Nephron progenitor cell (in vitro differentiated cells): ENCODE measurements at regions not wholly inside any gene's neighbourhood (a gene's known extent, or its start where the extent isn't known, plus 50 kb on each side); places are given as distances from the start of the nearest gene placed in this dataset.
A peak's percentile ranks its signal among the peaks of the same experiment; 100 is the strongest.

ENCODE experiments used
- DNase-seq: peaks from one replicate; pipeline ENCODE4 v3.0.0; 2021
- H3K27ac Mint-ChIP-seq: 2 replicates; pipeline ENCODE4 v1.8.0; 2021; ENCODE audit warnings: mild to moderate bottlenecking, moderate library complexity, mixed read lengths
- H3K27me3 Mint-ChIP-seq: 2 replicates; pipeline ENCODE4 v1.8.0; 2021; ENCODE audit warnings: mild to moderate bottlenecking, low read depth, mixed read lengths; ENCODE audit not compliant: poor library complexity
- H3K36me3 Mint-ChIP-seq: 2 replicates; pipeline ENCODE4 v1.8.0; 2021; ENCODE audit warnings: low read depth, mixed read lengths
- H3K4me1 Mint-ChIP-seq: 2 replicates; pipeline ENCODE4 v1.8.0; 2021; ENCODE audit warnings: mixed read lengths
- H3K4me3 Mint-ChIP-seq: 2 replicates; pipeline ENCODE4 v1.8.0; 2021; ENCODE audit warnings: mild to moderate bottlenecking, moderate library complexity, mixed read lengths
- H3K9me3 Mint-ChIP-seq: 2 replicates; pipeline ENCODE4 v1.8.0; 2021; ENCODE audit warnings: mild to moderate bottlenecking, moderate library complexity, mixed read lengths
- TF ChIP-seq, protein P1 (sequence below): fragments of 200-600 bp; sonication (generic); IDR thresholded peaks from 2 replicates; pipeline ENCODE4 v1.5.0; 2021; ENCODE audit warnings: antibody characterized with exemption

DNA sequence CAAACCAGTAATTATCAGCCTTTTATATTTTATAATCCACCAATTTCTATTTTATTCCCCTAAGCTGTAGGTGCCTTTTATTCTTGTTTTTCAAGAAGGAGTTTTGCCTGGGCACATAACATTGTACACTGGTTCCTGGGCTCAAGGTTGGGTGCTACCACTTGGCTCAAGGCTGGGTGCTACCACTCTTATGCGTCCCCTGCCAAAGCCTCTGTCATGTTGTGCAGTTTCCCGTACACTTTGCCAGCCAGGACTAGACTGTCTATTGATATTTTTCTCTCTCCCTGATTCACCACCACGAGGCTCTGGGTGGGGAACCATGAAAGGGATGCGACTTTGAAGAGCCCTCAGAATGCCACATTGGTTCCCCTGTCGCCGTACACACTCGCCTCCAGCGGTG lies 52.5 kb upstream of the VASH1 start:
- TF ChIP-seq, protein P1, sequence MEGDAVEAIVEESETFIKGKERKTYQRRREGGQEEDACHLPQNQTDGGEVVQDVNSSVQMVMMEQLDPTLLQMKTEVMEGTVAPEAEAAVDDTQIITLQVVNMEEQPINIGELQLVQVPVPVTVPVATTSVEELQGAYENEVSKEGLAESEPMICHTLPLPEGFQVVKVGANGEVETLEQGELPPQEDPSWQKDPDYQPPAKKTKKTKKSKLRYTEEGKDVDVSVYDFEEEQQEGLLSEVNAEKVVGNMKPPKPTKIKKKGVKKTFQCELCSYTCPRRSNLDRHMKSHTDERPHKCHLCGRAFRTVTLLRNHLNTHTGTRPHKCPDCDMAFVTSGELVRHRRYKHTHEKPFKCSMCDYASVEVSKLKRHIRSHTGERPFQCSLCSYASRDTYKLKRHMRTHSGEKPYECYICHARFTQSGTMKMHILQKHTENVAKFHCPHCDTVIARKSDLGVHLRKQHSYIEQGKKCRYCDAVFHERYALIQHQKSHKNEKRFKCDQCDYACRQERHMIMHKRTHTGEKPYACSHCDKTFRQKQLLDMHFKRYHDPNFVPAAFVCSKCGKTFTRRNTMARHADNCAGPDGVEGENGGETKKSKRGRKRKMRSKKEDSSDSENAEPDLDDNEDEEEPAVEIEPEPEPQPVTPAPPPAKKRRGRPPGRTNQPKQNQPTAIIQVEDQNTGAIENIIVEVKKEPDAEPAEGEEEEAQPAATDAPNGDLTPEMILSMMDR: no peak
- Mint-ChIP-seq H3K9me3 (no peaks in the 10 kb centered on the region), H3K4me1 (peaks cover 14% of the 10 kb centered on the region)

DNA sequence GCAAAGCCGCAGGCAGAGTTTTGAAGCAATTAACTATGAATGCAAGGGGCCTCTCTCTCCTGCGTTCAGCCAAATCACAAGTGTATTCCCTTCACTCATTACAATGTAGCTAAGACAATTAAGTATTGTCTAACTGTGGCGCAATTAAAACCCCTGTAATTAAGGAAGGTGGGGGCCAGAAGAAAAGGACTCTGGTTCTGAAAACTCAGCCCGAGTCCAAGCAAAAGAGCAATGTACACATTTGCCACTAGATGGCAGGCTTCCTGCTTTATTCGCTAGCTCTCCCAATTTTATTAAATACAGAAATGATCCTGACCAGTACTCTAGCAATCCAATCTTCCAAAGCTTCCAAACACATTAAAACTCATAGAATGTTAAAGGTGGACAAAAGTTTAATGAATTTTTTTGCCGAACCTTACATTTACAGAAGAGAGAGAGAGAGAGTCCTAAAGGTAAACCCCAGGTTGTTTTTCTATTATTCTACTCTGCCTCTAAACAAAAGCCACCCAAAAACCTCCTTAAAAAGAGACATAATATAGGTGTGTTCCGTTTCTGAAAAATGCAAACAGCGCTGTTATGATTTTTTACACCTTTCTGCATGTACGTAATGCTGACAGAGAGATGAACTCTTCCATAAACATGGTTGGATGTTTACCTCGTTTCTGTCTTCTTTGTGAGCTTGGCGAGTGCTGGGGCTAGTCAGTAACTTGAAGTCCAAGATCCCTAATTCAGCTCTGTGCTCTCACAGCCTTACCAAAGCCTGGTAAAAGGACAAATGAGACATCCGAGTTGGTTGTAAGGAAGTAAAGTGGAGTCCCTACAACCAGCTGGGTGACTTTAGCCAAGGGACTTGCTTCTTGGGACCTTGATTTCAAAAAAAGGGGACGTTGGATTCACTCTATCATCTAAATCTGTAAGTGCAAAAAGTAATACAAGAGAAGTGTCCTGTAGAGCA lies 50.9 kb upstream of the VASH1 start:
- no peaks in the 10 kb centered on the region for H3K27me3 Mint-ChIP-seq
- no peak overlapping the region for H3K4me3 Mint-ChIP-seq
- H3K9me3 Mint-ChIP-seq: peaks cover 3% of the 10 kb centered on the region
- H3K36me3 Mint-ChIP-seq: no peaks in the 10 kb centered on the region
- TF ChIP-seq, protein P1: peak; percentile 81
- peaks cover 12% of the 10 kb centered on the region for H3K4me1 Mint-ChIP-seq
- H3K27ac Mint-ChIP-seq: no peak overlapping the region
- DNase-seq: peak; percentile 31

More for the DNA sequence above, 52.5 kb upstream of the VASH1 start:
- Mint-ChIP-seq H3K27me3 (no peaks in the 10 kb centered on the region), H3K36me3 (no peaks in the 10 kb centered on the region), H3K4me3 (no peak overlapping the region), H3K27ac (no peak overlapping the region)
- no peak for DNase-seq
